GM12878 (cell line): ENCODE measurements at regions not wholly inside any gene's neighbourhood (a gene's known extent, or its start where the extent isn't known, plus 50 kb on each side); places are given as distances from the start of the nearest gene placed in this dataset.

Experiments used
- BACH1 ChIP-seq: fragments of 450-650 bp; IDR thresholded peaks from 2 replicates; pipeline ENCODE4 v1.6.1; 2017; ENCODE audit warnings: mild to moderate bottlenecking, borderline replicate concordance
- CTCF ChIP-seq, 3 experiments: IDR thresholded peaks in 2 of 3; conservative IDR thresholded peaks in 1 of 3; 2 replicates each; pipeline ENCODE4 v1.5.1; 2011; ENCODE audit warnings: low read depth in 3 of 3, low read length in 3 of 3, mild to moderate bottlenecking in 3 of 3, control low read depth in 2 of 3, moderate library complexity in 2 of 3, inconsistent platforms in 1 of 3, mixed read lengths in 1 of 3; ENCODE audit not compliant: control insufficient read depth in 2 of 3, insufficient read depth in 1 of 3; ENCODE audit errors: extremely low read depth in 1 of 3
- DPF2 ChIP-seq: fragments of 450-650 bp; IDR thresholded peaks from 2 replicates; pipeline ENCODE4 v1.6.1; 2017; ENCODE audit warnings: mild to moderate bottlenecking
- EED ChIP-seq: sonication (generic); IDR thresholded peaks from 2 replicates; pipeline ENCODE4 v1.6.1; 2016; ENCODE audit warnings: antibody characterized with exemption, low read depth
- ETV6 ChIP-seq, 2 experiments: fragments of 450-650 bp in 1 of 2; IDR thresholded peaks in 1 of 2; conservative IDR thresholded peaks in 1 of 2; 2 replicates each; pipeline ENCODE4 v1.6.1; 2014; ENCODE audit warnings: antibody characterized with exemption in 1 of 2, borderline replicate concordance in 1 of 2, low read depth in 1 of 2, mild to moderate bottlenecking in 1 of 2, moderate library complexity in 1 of 2
- GABPA ChIP-seq: IDR thresholded peaks from 2 replicates; pipeline ENCODE4 v1.6.1; 2014; ENCODE audit warnings: antibody characterized with exemption, low read depth, mild to moderate bottlenecking, inconsistent platforms
- NFIC ChIP-seq: IDR thresholded peaks from 2 replicates; pipeline ENCODE4 v1.6.1; 2012; ENCODE audit warnings: low read depth, mild to moderate bottlenecking, inconsistent platforms, low read length, moderate library complexity
- NR2C1 ChIP-seq: fragments of 450-650 bp; IDR thresholded peaks from 2 replicates; pipeline ENCODE4 v1.6.1; 2017; ENCODE audit warnings: antibody characterized with exemption, mild to moderate bottlenecking, moderate library complexity
- NR2F1 ChIP-seq: fragments of 450-650 bp; conservative IDR thresholded peaks from 2 replicates; pipeline ENCODE4 v1.6.1; 2017; ENCODE audit warnings: mild to moderate bottlenecking
- SREBF1 ChIP-seq: IDR thresholded peaks from 2 replicates; pipeline ENCODE4 v1.6.1; 2012; ENCODE audit warnings: mild to moderate bottlenecking, low read length
- ZNF207 ChIP-seq: fragments of 450-650 bp; IDR thresholded peaks from 2 replicates; pipeline ENCODE4 v1.6.1; 2014; ENCODE audit warnings: antibody characterized with exemption, mild to moderate bottlenecking, borderline replicate concordance
- TF ChIP-seq, protein P1 (sequence below): fragments of 450-650 bp; IDR thresholded peaks from 2 replicates; pipeline ENCODE4 v1.6.1; 2017; ENCODE audit warnings: low read depth, mild to moderate bottlenecking, moderate library complexity

DNA sequence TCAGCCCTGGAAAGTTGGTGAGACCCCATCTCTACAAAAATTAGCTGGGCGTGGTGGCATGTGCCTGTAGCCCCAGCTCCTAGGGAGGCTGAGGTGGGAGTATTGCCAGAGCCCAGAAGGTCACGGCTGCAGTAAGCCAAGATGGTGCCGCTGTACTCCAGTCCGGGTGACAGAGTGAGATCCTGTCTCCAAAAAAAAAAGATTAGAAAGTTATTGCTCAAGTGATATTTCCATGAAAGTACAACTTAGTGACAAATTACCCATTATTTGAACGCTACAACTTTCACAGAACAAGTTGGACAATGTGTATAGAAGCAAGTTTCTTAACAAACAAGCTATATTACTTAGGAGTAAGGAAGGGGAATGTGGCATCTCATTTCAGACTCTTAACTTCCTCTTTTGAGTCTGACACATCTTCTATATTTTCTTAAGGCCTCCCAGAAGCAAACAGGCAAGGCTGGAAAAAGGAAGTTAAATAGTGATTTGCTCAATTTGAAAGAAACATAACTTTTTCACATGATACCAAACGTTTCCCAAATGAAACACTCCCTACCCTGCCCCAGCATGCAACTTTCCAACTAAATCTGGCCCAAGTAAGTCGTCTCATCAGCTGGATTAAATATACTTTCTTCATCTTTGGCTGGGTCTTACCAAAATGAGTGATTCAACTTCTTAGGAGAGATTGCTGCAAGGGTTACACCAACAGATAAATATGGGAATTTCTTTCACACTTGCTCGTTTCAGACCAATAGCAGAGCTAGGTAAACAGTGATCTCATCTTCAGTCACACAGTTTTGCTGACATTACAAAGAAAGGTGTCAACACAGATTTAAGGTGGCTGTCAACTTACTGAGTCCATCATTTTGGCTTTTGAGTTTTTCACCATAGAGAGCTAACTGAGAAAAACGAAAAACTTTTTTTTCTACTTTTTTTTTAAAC is 66.3 kb upstream of the KLF6 start (continued):
- TF ChIP-seq, protein P1, sequence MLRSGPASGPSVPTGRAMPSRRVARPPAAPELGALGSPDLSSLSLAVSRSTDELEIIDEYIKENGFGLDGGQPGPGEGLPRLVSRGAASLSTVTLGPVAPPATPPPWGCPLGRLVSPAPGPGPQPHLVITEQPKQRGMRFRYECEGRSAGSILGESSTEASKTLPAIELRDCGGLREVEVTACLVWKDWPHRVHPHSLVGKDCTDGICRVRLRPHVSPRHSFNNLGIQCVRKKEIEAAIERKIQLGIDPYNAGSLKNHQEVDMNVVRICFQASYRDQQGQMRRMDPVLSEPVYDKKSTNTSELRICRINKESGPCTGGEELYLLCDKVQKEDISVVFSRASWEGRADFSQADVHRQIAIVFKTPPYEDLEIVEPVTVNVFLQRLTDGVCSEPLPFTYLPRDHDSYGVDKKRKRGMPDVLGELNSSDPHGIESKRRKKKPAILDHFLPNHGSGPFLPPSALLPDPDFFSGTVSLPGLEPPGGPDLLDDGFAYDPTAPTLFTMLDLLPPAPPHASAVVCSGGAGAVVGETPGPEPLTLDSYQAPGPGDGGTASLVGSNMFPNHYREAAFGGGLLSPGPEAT: peak; percentile 88
- TF ChIP-seq NR2C1: no peak
- TF ChIP-seq ETV6 (conservative IDR thresholded peaks at IDR 0.05 in 1 of 2, IDR thresholded peaks at IDR 0.05 in 1 of 2; ENCODE audit: borderline replicate concordance in 1 of 2, low read depth in 1 of 2): peak in 1 of 2 experiments; percentile 70; a peak in 1 of 4 replicates
- no peak for TF ChIP-seq NR2F1
- no peak for TF ChIP-seq ZNF207
- no peak for TF ChIP-seq SREBF1
- TF ChIP-seq DPF2: peak; percentile 59
- TF ChIP-seq CTCF (IDR thresholded peaks at IDR 0.05 in 2 of 3, conservative IDR thresholded peaks at IDR 0.05 in 1 of 3; ENCODE audit: control insufficient read depth in 2 of 3, extremely low read depth in 1 of 3, insufficient read depth in 1 of 3, low read depth in 3 of 3, low read length in 3 of 3): no peak
- TF ChIP-seq NFIC: no peak; the same call in 1 of the 2 replicates
- TF ChIP-seq EED: peak; percentile 71; the same call in 1 of the 2 replicates
- 0 out of 2 replicates have a peak, but pooled peaks have one; percentile 7 for TF ChIP-seq BACH1
- TF ChIP-seq GABPA: no peak
